ENCODE measurements at regions not wholly inside any gene's neighbourhood (a gene's known extent, or its start where the extent isn't known, plus 50 kb on each side); places are given as distances from the start of the nearest gene placed in this dataset.

DNA sequence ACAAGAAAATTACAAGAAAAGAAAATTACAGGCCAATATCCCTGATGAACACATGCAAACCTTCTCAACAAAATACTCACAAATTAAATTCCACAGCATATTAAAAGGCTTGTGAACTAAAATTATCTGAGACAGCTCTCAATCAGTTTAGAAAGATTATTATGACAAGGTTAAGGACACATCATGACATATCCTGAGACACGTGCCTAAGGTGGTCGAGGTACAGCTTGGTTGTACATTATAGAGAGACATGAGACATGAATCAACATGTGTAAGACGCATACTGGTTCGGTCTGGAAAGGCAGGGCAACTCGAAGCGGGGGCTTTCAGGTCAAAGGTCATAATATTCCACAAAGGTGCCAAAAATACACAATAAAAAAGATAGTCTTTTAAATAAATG, 598.3 kb upstream of the REG3G start:
- H3K4me1 ChIP-seq, result no peaks in the 10 kb centered on the region
- no peaks in the 10 kb centered on the region for H3K9me3 ChIP-seq
- H3K27ac ChIP-seq, result no peak overlapping the region
- H3K4me3 ChIP-seq, result no peak overlapping the region
- no peaks in the 10 kb centered on the region for H3K36me3 ChIP-seq
- DNase-seq (ENCODE audit: low spot score), result no peak
- no peak for TF ChIP-seq CTCF (IDR thresholded peaks at IDR 0.05)
- no peaks in the 10 kb centered on the region for H3K27me3 ChIP-seq

DNA sequence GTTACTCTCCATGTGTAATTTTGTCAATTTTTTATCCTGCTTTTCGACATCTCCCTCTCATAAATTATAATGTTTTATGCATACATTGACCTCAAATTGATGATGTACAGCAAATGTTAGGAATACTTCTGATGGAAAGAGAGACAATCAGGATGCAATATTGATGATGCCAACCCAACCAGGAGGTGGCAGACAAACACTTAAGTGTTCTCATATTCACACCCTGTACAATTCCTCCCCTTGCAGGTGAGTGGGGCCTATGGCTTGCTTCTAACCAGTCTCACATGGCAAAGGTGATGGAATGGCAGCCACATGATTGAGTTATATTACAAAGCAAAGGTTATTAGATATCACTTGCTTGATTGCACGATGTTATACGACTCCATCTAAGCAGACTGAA, 594.3 kb upstream of the REG3G start:
- Histone ChIP-seq H3K27ac (no peak overlapping the region), H3K36me3 (no peaks in the 10 kb centered on the region)

DNA sequence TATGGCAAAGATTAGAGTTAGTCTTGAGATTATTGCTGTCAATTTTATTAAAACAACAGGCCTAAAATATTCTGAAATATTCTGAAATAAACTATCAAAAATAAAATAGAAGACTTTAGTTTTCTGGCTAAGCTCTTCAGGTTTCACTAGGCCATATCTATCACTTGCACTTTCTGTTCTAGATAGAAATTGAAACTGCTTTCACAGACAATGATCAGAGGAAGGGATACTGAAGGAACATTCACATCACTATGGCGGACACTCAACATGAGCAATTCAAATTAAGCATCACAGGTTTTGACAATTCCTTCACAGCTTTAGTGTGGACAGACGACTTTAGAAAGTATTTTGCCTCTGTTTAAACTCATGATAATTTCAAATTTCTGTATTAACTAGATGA, 586.4 kb upstream of the REG3G start:
- Histone ChIP-seq H3K4me3 (no peak overlapping the region), H3K9me3 (peaks cover 0 to 5% of the 10 kb centered on the region in 2 donors), H3K27ac (no peak overlapping the region), H3K4me1 (no peaks in the 10 kb centered on the region), H3K27me3 (no peaks in the 10 kb centered on the region), H3K36me3 (no peaks in the 10 kb centered on the region)
- TF ChIP-seq CTCF (IDR thresholded peaks at IDR 0.05), result no peak
- no peak for DNase-seq (ENCODE audit: low spot score)

More for the DNA sequence above, 594.3 kb upstream of the REG3G start:
- H3K4me1 ChIP-seq, result no peaks in the 10 kb centered on the region
- no peaks in the 10 kb centered on the region for H3K9me3 ChIP-seq
- no peaks in the 10 kb centered on the region for H3K27me3 ChIP-seq
- no peak overlapping the region for H3K4me3 ChIP-seq
- no peak for TF ChIP-seq CTCF (IDR thresholded peaks at IDR 0.05)
- DNase-seq (ENCODE audit: low spot score), result no peak

- no peak overlapping the region for H3K4me3 ChIP-seq
- H3K36me3 ChIP-seq, result no peaks in the 10 kb centered on the region
- H3K27ac ChIP-seq, result no peak overlapping the region
- no peak for DNase-seq (ENCODE audit: low spot score)
- no peak for TF ChIP-seq CTCF (IDR thresholded peaks at IDR 0.05)
- no peaks in the 10 kb centered on the region for H3K9me3 ChIP-seq
- H3K4me1 ChIP-seq, result no peaks in the 10 kb centered on the region
- no peaks in the 10 kb centered on the region for H3K27me3 ChIP-seq
These were observed 569.9 kb upstream of the REG3G start for GRCh38 chr2:78455586-78455985.

DNA sequence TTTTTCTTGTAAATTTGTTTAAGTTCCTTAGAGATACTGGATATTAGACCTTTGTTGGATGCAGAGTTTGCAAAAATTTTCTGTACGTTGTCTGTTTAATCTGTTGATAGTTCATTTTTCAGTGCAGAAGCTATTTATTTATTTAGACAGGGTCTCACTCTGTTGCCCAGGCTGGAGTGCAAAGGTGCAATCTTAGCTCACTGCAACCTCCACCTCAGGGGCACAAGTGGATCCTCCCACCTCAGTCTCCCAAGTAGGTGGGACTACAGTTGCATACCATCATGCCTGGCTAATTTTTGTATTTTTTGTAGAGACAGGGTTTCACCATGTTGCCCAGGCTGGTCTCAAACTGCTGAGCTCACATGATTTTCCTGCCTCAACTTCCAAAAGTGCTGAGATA, 568.2 kb upstream of the REG3G start:
- TF ChIP-seq CTCF (IDR thresholded peaks at IDR 0.05), result no peak
- H3K27ac ChIP-seq, result no peak overlapping the region
- H3K4me3 ChIP-seq, result no peak overlapping the region
- H3K4me1 ChIP-seq, result no peaks in the 10 kb centered on the region
- no peaks in the 10 kb centered on the region for H3K27me3 ChIP-seq
- no peaks in the 10 kb centered on the region for H3K9me3 ChIP-seq
- DNase-seq (ENCODE audit: low spot score), result no peak
- no peaks in the 10 kb centered on the region for H3K36me3 ChIP-seq

- no peak overlapping the region for H3K27ac ChIP-seq
- no peaks in the 10 kb centered on the region for H3K4me1 ChIP-seq
- H3K36me3 ChIP-seq, result no peaks in the 10 kb centered on the region
- DNase-seq (ENCODE audit: low spot score), result no peak
- TF ChIP-seq CTCF (IDR thresholded peaks at IDR 0.05), result no peak
- no peak overlapping the region for H3K4me3 ChIP-seq
- no peaks in the 10 kb centered on the region for H3K9me3 ChIP-seq
- H3K27me3 ChIP-seq, result no peaks in the 10 kb centered on the region
These were observed 559.8 kb upstream of the REG3G start for GRCh38 chr2:78465707-78466106.

All from right atrium auricular region (tissue), 2 donors.